ENCODE measurements at regions not wholly inside any gene's neighbourhood (a gene's known extent, or its start where the extent isn't known, plus 50 kb on each side); places are given as distances from the start of the nearest gene placed in this dataset.

DNA sequence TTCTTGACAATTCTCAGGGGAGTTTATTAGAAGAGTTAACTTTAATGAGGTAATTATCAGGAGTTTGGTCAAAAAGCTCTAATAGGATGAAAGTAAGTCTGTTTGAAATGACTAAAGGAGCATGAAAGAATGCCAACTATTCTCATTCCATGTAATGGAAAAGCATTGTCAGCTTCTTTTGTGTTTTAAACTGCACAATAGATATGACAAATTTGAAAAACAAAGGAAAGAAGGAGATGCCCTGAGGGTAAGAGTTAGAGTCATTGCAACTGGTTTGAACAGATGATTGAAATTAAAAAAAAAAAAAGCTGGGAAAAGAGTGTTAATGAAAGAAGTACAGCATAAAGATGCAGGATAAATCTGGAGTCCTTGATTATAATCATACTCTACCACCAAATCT is 296.8 kb upstream of the FOLH1 start:
- TF ChIP-seq, protein P1, sequence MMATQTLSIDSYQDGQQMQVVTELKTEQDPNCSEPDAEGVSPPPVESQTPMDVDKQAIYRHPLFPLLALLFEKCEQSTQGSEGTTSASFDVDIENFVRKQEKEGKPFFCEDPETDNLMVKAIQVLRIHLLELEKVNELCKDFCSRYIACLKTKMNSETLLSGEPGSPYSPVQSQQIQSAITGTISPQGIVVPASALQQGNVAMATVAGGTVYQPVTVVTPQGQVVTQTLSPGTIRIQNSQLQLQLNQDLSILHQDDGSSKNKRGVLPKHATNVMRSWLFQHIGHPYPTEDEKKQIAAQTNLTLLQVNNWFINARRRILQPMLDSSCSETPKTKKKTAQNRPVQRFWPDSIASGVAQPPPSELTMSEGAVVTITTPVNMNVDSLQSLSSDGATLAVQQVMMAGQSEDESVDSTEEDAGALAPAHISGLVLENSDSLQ (IDR thresholded peaks at IDR 0.05), result no peak
- no peak for TF ChIP-seq NFRKB (IDR thresholded peaks at IDR 0.05)
- no peak for TF ChIP-seq TARDBP (IDR thresholded peaks at IDR 0.05)
- no peak for TF ChIP-seq SP1 (IDR thresholded peaks at IDR 0.05)
- TF ChIP-seq FOXM1 (IDR thresholded peaks at IDR 0.05; ENCODE audit: borderline replicate concordance), result no peak
- TF ChIP-seq ZNF384 (IDR thresholded peaks at IDR 0.05), result no peak
- no peak for TF ChIP-seq FOXK2 (IDR thresholded peaks at IDR 0.05)
- no peak for TF ChIP-seq FOXA1 (IDR thresholded peaks at IDR 0.05)
- no peak for TF ChIP-seq ELF4 (IDR thresholded peaks at IDR 0.05)
